NCI-H82 treated with DMSO at 0.1 percent for 48 hours (cell line): ENCODE measurements at regions not wholly inside any gene's neighbourhood (a gene's known extent, or its start where the extent isn't known, plus 50 kb on each side); places are given as distances from the start of the nearest gene placed in this dataset.

Experiments
- DNase-seq: peaks from one replicate; lab custom pipeline; 2025; ENCODE audit not compliant: unreplicated experiment; lab: John Stamatoyannopoulos, UW

DNA sequence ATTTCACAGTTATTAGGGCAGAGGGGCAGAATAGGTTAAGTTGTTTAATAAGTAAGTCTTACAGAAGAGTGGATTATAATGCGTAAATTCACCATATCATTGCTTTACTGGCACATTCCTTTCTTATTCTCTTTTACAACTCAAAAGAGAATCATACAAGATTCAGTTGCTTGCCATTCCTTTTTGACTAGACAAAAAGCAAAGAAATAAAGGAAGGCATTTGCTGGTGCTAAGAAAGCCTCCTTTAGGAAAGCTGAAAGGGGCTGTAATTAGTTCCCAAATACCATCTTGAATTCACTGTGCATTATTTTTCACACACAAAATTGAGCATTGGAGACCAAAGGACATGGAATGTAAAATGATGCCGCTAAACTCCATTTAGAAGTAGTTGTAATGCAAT is 499.3 kb downstream of the NXPH1 start:
- DNase-seq = no peak

DNA sequence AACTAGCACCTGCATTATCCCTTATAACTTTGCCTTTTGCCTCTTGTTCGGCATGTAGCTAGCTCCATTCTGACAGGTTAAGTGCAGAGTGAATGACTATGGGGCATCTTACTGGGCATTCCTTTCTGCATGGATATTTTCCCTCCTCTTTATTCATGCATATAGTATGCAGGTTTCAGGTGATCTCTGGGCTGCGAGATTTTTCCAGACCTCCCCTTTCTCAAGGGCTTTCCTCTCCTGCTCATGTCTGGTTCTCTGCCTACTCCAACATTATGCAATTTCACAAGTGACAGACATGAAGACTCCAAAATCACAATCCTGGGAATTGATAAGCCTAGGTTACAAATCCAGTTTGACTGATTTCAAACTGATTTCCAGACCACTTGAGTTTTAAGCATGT is 503.8 kb downstream of the NXPH1 start:
- DNase-seq = no peak

DNA sequence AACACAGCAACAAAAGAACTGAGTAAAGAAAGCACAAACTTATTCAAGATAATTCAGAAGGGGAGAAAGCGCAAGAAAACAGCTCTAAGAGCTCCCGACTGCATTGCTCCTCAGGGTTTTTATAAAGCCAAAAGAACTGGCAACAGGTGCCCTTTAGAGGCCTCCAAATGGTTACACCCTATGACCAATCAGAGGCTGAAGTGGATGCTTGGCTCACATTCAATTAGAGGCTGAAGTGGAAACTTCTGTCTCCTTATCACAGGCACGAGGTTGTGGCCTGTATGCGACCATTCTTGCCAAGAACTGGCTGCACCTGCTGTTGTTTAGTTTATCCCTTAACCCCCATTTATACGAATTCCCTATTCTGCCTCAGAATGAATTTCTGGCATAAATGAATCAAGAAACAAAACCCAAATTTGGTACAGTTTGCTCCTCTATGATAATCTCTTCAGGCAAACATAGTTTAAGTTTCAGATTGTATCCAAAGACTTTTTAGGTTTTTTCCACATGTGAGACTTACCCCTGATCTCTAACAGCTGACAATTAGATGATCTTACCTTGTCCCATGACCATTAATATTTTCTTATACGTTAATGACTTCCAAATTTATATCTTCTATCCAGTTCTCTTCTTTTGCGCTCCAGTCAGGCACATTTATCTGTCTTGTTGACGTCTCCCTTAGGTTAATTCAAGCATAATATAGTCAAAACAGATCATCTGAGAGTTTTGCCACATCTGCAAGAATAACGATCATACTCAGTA is 504.8 kb downstream of the NXPH1 start:
- DNase-seq = no peak

DNA sequence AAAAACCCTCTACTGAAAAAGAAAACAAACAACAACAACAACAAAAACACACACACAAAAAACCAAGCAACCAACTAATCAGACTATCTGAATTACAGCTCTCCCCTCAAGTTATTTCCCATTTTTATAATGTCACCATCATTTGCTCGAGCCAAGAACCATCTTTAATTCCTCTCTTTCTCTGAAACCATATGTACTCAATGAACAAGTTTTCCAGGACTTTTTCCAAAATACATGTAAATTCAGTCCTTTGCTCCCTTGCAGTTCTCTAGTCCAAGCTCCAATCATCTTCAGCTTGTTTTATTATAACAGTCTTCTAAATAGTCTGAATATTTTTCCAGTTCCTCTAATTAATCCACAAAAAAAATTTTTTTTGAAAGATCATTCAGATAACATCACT is 506.0 kb downstream of the NXPH1 start:
- no peak for DNase-seq

DNA sequence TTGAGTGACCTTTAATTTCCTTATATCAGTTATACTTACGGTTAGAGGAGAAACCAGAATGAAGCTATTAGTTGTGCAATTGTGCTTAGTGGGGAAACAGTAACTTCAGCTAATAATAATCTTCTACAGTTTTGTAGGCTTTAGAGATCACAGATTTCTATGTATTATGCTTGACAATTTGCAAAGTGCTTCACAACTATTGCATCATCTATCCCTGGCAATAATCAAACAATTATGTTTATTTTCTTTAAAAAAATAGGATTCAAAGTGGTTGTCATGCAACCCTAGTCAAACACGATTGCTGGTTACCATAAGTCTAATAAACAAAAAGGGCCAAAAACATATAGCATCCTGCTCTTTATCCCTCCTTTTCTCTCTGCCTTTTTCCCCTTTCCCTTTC is 530.3 kb downstream of the NXPH1 start:
- DNase-seq = no peak

DNA sequence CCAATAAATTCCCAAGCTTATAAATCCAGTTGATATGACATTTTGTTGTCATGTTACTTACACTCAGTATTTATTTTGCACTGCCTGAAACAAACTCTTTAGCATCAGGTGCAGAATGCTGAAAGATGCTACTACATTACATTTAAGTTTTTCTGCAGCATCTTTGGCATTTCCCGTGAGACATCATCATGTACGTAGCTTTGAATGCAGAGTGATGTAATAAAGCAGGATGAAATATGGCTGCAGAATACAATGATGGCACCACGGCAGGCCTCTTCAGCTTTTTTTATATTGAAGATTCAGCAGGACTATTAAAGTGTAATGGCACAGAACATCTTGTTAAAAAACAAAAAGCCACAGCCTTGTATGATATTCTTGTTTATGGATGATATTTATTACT is 531.8 kb downstream of the NXPH1 start:
- DNase-seq = no peak

DNA sequence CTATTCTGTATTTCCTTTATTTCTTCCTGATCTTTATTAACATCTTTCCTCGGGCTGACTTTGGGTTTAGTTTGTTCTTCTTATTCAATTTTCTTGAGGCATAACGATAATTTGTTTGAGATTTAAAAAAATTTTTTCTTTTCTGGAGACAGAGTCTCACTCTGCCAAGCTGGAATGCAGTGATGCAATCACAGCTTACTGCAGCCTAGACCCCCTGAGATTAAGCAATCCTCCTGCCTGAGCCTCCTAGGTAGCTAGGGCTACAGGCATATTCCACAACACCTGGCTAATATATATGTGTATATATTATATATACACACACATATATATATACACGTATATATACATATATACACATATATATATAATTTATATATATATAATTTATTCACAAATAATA is 540.2 kb downstream of the NXPH1 start:
- DNase-seq = no peak

DNA sequence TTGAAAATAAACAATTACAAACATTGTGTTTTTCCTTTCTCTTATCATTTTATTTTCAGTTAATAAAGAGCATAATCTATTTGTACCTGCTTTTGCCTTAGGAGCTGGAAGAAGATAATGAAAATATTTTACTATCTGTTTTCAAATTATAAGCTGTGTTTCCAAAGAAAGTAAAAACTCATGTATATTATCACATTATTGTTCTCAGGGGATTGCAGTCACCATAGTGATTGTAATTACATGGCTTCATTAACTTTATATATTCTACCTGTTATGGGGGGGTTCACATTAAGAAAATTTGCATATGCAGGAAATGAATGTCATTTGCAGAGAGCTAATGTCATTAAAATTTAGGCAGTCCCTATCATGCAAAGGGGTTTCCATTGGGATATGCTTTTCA is 542.3 kb downstream of the NXPH1 start:
- DNase-seq = no peak

DNA sequence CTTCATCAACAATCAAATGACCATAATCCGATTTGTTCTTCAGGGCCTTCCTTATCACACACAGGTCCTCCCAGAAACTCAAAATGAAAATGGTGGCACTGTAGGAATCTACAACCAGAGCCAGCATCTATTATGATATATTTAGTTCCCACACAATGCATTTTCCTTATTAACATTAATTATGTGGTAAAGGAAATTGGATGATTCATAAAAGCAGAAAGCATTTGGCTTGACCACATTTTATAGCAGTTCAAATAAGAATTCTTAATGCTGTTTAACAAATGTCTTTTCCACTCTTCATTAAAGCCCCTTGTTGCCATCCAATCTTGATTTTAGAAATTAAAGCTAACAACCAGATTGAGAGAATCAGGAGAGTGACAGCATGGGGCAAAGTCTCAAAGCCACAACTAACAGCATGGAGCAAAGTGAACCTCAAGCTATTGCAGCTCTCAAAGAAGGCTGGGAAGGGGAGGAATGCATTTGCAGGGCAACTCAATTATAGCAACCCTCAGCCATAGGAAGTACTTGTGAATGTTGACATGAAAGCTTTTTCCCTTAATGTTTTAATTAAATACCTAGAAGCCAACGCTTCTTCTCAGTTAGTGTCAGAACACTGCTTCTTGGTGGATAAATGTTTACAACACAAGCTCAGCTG is 549.1 kb downstream of the NXPH1 start:
- no peak for DNase-seq

DNA sequence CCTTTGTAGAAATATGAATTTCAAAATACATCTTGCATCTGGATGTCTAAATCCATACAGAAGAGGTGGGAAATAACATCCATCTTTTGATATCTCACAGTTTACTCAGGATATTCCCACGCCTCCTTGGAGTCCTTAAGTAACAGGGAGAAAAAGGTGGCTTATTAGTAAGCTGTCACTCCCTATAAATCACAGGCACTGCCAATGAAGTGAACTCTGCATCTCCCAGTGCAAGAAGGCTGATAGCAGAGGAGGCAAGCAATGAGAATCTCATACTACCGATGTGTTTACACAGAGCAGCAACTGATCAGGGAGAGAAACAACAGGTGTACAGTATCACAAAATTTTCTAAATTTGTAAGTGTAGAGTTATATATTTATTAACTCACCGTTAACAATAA is 551.8 kb downstream of the NXPH1 start:
- DNase-seq = no peak

DNA sequence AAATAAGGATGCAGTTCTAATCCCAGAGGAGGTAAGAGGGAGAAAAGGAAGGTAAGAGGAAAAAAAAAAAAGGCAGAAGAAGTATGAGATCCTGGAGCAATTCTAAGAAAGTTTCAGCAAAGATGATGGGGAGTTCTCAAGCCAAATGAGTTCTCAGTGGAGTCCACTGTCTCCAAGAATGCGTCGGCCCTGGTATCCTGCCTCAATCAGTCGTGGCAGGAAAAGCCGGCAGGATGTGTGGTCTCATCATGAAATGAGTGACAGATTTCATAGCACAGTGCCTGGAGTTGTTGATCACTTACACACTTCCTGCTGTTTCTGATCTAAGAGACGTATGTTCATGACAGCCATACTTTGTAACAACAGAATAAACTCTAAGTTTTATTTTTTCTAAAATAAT is 554.9 kb downstream of the NXPH1 start:
- no peak for DNase-seq

DNA sequence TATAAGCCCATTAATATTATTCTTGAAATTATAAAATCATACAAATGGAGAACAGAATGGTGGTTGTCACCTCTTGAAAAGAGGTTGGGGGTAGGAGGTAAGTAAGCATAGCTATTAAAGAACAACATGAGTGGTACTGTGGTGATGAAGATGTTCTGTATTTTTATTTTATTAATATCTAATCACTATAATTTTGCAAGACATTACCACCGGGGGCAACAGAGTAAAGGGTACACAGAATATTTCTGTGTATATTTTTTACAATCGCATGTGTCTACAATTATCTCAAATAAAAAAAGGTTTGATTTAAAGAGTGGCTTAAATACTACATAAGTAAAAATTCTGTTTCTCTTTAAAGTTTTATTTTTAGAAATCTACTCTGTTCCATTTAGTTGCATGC is 557.8 kb downstream of the NXPH1 start:
- no peak for DNase-seq

DNA sequence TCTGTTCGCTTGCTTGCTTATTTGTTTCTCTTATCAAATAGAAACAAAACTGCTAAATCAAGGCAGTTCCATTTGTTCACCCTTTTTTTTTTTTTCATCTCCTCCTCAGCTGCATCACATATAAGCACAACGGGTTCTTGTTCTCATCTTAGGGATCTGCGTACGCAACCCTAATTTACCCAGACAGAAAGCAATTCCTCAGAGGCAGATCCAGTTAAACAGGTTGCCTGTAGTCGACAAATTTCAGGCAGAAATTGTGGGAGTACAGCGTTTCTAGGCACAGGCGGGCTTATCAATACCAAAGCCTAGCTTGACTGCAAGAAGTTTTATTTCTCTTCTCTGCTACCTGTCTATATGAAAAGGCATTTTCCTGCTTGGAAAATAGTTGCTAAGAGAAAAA is 565.4 kb downstream of the NXPH1 start:
- no peak for DNase-seq

DNA sequence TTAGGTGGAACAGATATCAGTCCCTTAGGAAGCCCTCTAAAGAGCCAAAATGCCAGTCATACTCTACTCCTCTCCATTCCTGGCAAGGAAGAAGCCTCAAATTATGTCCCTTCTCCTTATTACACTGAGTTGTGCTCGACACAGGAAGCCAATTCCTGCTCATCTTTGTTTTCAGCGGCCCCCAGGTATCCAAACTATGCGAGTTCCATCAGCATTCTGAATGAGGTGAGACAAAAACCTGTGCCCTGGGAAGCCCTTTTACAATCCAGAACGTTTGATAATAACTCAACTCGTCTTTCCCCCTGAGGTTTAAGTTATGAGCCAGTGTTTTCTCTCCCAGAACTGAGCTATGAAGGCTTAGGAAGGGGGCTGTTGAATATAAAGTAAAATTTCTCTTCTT is 580.5 kb downstream of the NXPH1 start:
- no peak for DNase-seq

DNA sequence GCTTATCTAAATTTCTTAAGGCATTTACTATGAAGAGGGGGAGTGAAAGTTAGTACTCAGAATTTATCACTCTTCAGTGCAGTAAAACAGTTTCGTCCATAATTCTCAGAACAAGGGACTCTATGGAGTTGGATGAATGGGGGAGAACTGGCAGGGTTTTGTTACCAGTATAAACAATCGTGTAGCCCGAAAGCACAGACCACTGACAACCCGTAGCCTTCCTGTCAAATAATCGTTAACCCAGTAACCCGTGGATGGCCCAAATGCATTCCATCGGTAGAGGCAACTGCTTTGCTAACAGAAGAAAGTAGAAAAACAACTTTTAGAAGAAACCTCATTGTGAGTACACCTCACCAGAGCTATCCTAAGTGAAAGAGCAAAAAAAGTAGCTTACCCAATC is 583.9 kb downstream of the NXPH1 start:
- no peak for DNase-seq

DNA sequence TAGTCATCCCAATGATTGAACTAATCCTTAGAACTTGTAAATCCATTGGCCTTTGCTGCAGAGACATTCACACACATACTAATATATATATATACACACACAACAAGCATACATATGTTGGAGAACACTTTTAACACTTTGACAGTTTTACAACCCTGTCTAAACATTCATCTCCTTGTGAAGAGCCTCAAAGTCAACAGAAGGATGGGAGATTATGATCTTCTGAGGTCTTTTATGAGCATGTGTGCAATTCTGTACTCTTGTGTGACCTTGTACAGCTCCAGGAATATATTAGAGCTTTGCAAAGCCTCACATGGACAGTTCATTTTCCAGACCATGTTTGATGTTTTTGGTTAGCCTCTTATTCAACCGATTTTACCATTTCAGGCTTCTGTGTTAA is 589.0 kb downstream of the NXPH1 start:
- no peak for DNase-seq

DNA sequence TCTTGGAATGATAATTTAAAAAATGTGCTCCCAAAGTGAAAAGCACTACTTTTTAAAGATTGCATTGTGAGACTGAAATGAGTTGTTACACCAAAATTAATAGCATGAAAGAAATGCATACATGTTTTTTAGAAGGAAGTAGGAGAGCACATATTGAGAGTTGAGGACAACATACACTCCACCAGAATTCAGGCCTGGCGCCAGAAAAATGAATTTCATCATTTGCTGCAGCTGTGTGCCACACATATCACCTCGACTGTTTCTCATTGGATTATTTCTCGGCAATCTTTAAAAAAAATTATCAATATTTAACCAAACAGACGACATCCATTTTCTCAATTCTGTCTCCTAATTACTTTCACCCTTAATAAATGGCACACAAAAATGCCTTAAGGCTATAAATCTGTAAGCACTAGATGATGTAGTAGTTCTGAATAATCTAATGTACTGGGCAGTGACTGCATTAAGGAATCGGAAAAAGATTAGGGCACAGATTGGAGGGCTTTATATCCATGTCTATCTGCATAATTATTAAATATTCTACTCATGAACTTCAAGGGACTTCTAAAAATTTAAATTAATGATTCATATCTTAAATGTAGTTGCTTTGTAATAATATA is 590.4 kb downstream of the NXPH1 start:
- no peak for DNase-seq

DNA sequence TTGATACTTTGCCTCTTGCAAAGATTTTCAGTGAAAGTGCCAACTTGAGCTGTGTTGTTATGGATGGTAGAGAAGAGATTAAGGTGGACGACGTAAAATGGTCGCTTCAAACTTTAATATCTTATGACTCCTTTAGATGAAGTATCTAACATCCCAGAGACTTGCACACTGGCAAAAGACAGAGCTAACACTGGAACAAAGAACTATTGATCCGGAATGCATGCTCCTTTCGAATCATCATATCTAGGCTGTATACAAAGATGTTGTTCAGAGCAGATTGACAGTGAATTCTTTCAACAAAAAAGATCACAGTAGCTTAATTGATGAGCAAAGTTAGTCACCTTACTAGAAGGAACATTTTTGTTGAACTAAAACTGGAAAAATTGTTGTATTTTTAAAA is 592.7 kb downstream of the NXPH1 start:
- no peak for DNase-seq

DNA sequence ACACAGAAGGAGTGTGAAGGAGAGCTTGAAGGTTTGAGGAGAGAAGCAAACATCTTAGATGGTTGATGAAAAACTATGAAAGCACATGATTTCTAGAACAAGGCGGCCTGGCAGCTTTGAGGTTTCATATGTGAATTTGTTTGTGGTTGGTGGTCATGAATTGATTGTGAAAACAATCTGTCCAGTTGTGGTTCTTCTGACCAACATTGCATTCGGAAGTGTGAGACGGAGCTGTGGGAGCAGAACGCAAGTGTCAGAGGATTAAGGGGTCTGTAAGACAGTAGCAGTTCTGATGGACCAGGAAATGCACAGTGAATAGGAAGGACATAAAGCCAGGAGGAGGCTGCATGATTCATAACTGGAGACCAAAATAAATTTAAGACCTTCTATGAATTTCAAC is 594.6 kb downstream of the NXPH1 start:
- DNase-seq = no peak

DNA sequence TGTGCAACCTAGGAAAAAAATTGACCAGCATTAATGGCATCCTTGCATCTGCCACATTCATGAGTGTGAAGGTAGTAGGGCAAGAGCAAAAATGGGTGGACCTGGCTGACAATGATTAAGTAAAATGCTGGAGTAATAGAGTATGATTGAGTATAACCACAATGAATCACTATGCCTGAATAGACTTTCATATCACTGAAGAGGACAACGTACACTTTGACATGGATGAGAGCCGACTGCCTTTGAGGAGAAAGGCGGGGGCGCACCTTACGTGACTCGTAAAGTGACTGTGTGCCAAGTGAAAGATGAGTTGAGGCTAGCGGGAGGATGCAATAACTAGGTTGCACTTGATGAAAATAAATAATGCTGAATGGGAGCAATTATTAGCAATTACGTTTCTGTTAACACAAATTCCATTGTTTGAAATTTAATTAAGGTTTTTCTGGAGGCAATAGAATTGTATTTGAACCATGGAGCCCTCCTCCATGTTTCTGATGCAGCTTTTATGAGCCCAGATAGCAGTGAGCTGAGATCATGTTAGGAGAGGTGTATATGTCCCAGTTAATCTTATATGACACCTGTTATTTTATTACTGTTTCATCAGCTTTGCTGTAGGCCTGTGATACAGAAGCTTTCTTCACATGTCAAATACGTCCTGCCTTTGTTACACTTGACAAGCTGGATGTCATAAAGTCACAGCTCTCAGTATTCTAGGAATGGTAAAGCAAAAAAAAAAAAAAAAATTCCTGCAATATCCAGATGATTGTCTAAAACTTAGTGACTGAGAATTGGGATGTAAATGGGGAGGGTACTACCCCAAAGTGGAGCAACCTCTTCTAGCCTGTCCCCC is 596.5 kb downstream of the NXPH1 start:
- no peak for DNase-seq

DNA sequence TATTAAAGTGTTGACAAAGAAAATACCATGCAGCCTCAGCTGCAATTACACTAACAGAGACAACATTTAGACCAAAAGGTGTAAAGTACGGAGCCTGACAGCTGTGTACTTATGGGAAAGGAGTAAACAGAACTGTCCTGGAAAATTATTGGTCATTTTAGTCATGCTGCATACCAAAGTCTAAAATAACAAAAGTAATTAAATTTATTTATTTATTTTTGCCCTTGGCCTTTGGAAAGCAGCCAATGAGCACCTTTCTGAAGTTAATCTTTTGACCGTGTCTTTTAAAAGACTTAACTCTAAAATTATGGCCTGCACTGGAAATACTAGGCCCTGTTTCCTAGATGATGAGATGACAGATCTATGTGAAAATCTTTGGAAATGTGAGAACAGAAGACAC is 597.6 kb downstream of the NXPH1 start:
- DNase-seq = no peak

DNA sequence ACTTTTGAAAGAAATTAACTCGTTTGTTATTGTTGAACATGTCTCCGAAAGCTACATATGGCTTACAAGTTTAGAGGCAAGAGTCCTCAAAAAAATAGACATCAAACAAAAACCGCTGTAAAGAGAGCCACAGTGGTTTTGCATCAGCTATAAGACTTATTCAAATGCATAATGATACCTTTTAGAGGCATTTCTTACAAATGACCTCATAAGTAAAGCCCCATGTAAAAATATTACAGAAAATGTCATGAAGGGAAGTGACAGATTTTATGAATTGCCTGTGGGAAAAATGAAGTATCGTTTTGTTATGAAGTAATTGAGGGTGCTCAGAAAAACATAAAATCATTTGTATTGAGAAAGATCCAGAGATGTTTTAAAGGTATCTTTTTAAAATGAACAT is 598.0 kb downstream of the NXPH1 start:
- no peak for DNase-seq
